ENCODE measurements at regions not wholly inside any gene's neighbourhood (a gene's known extent, or its start where the extent isn't known, plus 50 kb on each side); places are given as distances from the start of the nearest gene placed in this dataset.
"Not testable (repeated sequence)": the region's sequence is repeated elsewhere in the genome, so short reads cannot be mapped to it uniquely, and the experiment has no call there.

- no peak for DNase-seq
Observed at GRCh38 chr2:118442996-118443553, 354.8 kb downstream of the INSIG2 start.

GRCh38 chr2:118442046-118442445, 353.8 kb downstream of the INSIG2 start:
- no peak for DNase-seq

- DNase-seq = no peak
Observed at GRCh38 chr2:118440404-118441098, 352.3 kb downstream of the INSIG2 start.

- no peak for DNase-seq
Observed at GRCh38 chr2:118437501-118437900, 349.2 kb downstream of the INSIG2 start.

GRCh38 chr2:118431997-118432396, 343.7 kb downstream of the INSIG2 start:
- no peak for DNase-seq

- no peak for DNase-seq
Observed at GRCh38 chr2:118431586-118431985, 343.3 kb downstream of the INSIG2 start.

- no peak for DNase-seq
Observed at GRCh38 chr2:118431165-118431517, 342.9 kb downstream of the INSIG2 start.

- no peak for DNase-seq
Observed at GRCh38 chr2:118430510-118431164, 342.4 kb downstream of the INSIG2 start.

GRCh38 chr2:118425191-118425590, 336.9 kb downstream of the INSIG2 start:
- DNase-seq = no peak

GRCh38 chr2:118423776-118424175, 335.5 kb downstream of the INSIG2 start:
- DNase-seq = no peak

GRCh38 chr2:118421648-118422047, 333.4 kb downstream of the INSIG2 start:
- DNase-seq = no peak

- no peak for DNase-seq
Observed at GRCh38 chr2:118417406-118418120, 329.3 kb downstream of the INSIG2 start.

- not testable (repeated sequence) for DNase-seq
Observed at GRCh38 chr2:118415186-118415585, 326.9 kb downstream of the INSIG2 start.

- DNase-seq = no peak
Observed at GRCh38 chr2:118403658-118404451, 315.6 kb downstream of the INSIG2 start.

GRCh38 chr2:118388771-118389170, 300.5 kb downstream of the INSIG2 start:
- no peak for DNase-seq

GRCh38 chr2:118387509-118387908, 299.2 kb downstream of the INSIG2 start:
- DNase-seq = no peak

GRCh38 chr2:118386641-118387302, 298.5 kb downstream of the INSIG2 start:
- no peak for DNase-seq

GRCh38 chr2:118380915-118381653, 292.8 kb downstream of the INSIG2 start:
- no peak for DNase-seq

GRCh38 chr2:118375907-118376485, 287.7 kb downstream of the INSIG2 start:
- DNase-seq = no peak

GRCh38 chr2:118374974-118375755, 286.9 kb downstream of the INSIG2 start:
- DNase-seq = no peak

Measured in NCI-H345 (cell line).